Esophagus muscularis mucosa (tissue), 4 donors: ENCODE measurements at regions not wholly inside any gene's neighbourhood (a gene's known extent, or its start where the extent isn't known, plus 50 kb on each side); places are given as distances from the start of the nearest gene placed in this dataset.
"Not testable (repeated sequence)": the region's sequence is repeated elsewhere in the genome, so short reads cannot be mapped to it uniquely, and the experiment has no call there.

ENCODE experiments used
- DNase-seq: peaks from one replicate; pipeline ENCODE4 v3.0.0-alpha.2; 2017; ENCODE audit errors: extremely low spot score
- H3K27ac ChIP-seq, 4 donors: fragments of 200-600 bp; sonication (generic); replicated peaks in 1 of 4; 1 replicate in 3 of 4; 2 replicates in 1 of 4; pipeline ENCODE4 v1.5.1; 2016 to 2019; ENCODE audit warnings: mild to moderate bottlenecking in 1 of 4
- H3K27me3 ChIP-seq, 4 donors: fragments of 200-600 bp; sonication (generic); one replicate each; pipeline versions ENCODE4 v1.5.1 to v1.6.0; 2016 to 2019
- H3K36me3 ChIP-seq, 4 donors: fragments of 200-600 bp; sonication (generic); one replicate each; pipeline ENCODE4 v1.5.1; 2016 to 2019
- H3K4me1 ChIP-seq, 4 donors: fragments of 200-600 bp; sonication (generic); one replicate each; pipeline ENCODE4 v1.5.1; 2016 to 2019
- H3K4me3 ChIP-seq, 4 donors: fragments of 200-600 bp; sonication (generic); 1 replicate in 2 of 4; 2 replicates in 2 of 4; pipeline ENCODE4 v1.5.1; 2016 to 2019; ENCODE audit warnings: mild to moderate bottlenecking in 4 of 4, moderate library complexity in 1 of 4
- H3K9me3 ChIP-seq, 4 donors: fragments of 200-600 bp; sonication (generic); 1 replicate in 3 of 4; 2 replicates in 1 of 4; pipeline ENCODE4 v1.5.1; 2016 to 2019
- EP300 ChIP-seq: sonication (generic); formaldehyde crosslinking; IDR thresholded peaks from one replicate; pipeline ENCODE4 v1.6.1; 2017; ENCODE audit warnings: antibody characterized with exemption
- POLR2A ChIP-seq: fragments of 450-650 bp; IDR thresholded peaks from one replicate; pipeline ENCODE4 v1.6.1; 2017; ENCODE audit warnings: antibody characterized with exemption, moderate library complexity, mild to moderate bottlenecking, low read depth
- POLR2AphosphoS5 ChIP-seq, 2 donors: sonication (generic); formaldehyde crosslinking; IDR thresholded peaks; one replicate each; pipeline ENCODE4 v1.6.1; 2017; ENCODE audit warnings: antibody characterized with exemption in 2 of 2
- WGBS: methylation state at CpG from one replicate; pipeline ENCODE4 v1.1.5; 2018; 5-methylcytosine and 5-hydroxymethylcytosine counted together
- intact Hi-C: fragments of 100-400 bp; cut with DNase I; formaldehyde crosslinking; loops from one replicate; pipeline ENCODE4 v1.15.1; 2023
- TF ChIP-seq, protein P1 (sequence below), 3 experiments: fragments of 200-600 bp in 2 of 3; fragments of 450-650 bp in 1 of 3; sonication (generic) in 2 of 3; IDR thresholded peaks; one replicate each; pipeline ENCODE4 v1.5.1; 2017 to 2019; ENCODE audit warnings: antibody characterized with exemption in 3 of 3, mild to moderate bottlenecking in 2 of 3, moderate library complexity in 1 of 3

GRCh38 chr12:9327320-9327719, 119.1 kb upstream of the PZP start:
- H3K27ac ChIP-seq = no peak overlapping the region
- H3K27me3 ChIP-seq = no peaks in the 10 kb centered on the region
- TF ChIP-seq POLR2A (no peak), POLR2AphosphoS5 (IDR thresholded peaks at IDR 0.05) (no peak), EP300 (no peak)
- TF ChIP-seq, protein P1, sequence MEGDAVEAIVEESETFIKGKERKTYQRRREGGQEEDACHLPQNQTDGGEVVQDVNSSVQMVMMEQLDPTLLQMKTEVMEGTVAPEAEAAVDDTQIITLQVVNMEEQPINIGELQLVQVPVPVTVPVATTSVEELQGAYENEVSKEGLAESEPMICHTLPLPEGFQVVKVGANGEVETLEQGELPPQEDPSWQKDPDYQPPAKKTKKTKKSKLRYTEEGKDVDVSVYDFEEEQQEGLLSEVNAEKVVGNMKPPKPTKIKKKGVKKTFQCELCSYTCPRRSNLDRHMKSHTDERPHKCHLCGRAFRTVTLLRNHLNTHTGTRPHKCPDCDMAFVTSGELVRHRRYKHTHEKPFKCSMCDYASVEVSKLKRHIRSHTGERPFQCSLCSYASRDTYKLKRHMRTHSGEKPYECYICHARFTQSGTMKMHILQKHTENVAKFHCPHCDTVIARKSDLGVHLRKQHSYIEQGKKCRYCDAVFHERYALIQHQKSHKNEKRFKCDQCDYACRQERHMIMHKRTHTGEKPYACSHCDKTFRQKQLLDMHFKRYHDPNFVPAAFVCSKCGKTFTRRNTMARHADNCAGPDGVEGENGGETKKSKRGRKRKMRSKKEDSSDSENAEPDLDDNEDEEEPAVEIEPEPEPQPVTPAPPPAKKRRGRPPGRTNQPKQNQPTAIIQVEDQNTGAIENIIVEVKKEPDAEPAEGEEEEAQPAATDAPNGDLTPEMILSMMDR (IDR thresholded peaks at IDR 0.05) = no peak
- no peaks in the 10 kb centered on the region for H3K9me3 ChIP-seq
- peaks cover 0 to 6% (median 2%) of the 10 kb centered on the region in 4 donors for H3K4me1 ChIP-seq
- H3K36me3 ChIP-seq = no peaks in the 10 kb centered on the region
- H3K4me3 ChIP-seq = no peak overlapping the region
- intact Hi-C loops = no loop called here
- no peak for DNase-seq
- WGBS = 87% methylated on average over 5 of the region's 5 CpGs

- DNase-seq, H3K9me3 ChIP-seq, H3K27ac ChIP-seq, intact Hi-C loops, H3K4me3 ChIP-seq, H3K4me1 ChIP-seq, H3K27me3 ChIP-seq, H3K36me3 ChIP-seq: not testable (repeated sequence)
- 91% methylated on average over 14 of the region's 14 CpGs for WGBS
Measured at GRCh38 chr12:9326849-9327248, 118.7 kb upstream of the PZP start.

DNA sequence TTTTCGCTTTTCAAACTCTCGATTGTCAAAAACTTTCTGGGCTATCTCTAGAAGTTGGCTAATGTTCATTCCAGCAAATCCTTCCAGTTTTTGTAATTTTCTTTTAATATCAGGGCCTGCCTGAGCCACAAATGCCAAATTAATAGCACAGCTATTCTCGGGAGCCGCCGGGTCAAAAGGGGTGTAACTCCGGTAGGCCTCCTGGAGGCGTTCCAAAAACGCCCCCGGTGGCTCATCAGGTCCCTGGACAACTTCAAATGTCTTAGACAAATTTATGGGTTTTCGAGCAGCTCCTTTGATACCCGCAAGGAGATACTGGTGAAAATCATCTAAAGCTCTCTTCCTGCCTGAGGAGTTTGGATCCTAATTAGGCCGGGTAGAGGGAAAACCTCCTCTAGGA, 117.9 kb upstream of the PZP start:
- DNase-seq = no peak
- H3K4me1 ChIP-seq = peaks cover 0 to 1% (median 0%) of the 10 kb centered on the region in 4 donors
- no peak overlapping the region for H3K4me3 ChIP-seq
- H3K27ac ChIP-seq = no peak overlapping the region
- no peaks in the 10 kb centered on the region for H3K36me3 ChIP-seq
- no peaks in the 10 kb centered on the region for H3K27me3 ChIP-seq
- no peak for TF ChIP-seq POLR2A
- no peak for TF ChIP-seq POLR2AphosphoS5 (IDR thresholded peaks at IDR 0.05)
- no peak for TF ChIP-seq EP300
- TF ChIP-seq, protein P1 (IDR thresholded peaks at IDR 0.05) = no peak
- intact Hi-C loops = no loop called here
- no peaks in the 10 kb centered on the region for H3K9me3 ChIP-seq
- WGBS = 57% methylated on average over 12 of the region's 12 CpGs

GRCh38 chr12:9325471-9325870, 117.3 kb upstream of the PZP start:
- no peak for TF ChIP-seq POLR2A
- no peak for TF ChIP-seq EP300
- TF ChIP-seq, protein P1 (IDR thresholded peaks at IDR 0.05) = no peak
- no peak for TF ChIP-seq POLR2AphosphoS5 (IDR thresholded peaks at IDR 0.05)
- no peaks in the 10 kb centered on the region for H3K4me1 ChIP-seq
- WGBS = 74% methylated on average over 9 of the region's 10 CpGs
- no peak overlapping the region for H3K27ac ChIP-seq
- no peak for DNase-seq
- H3K4me3 ChIP-seq = peak overlapping the region in 1 of 4 donors; percentile 5
- no peaks in the 10 kb centered on the region for H3K27me3 ChIP-seq
- H3K36me3 ChIP-seq = no peaks in the 10 kb centered on the region
- intact Hi-C loops = no loop called here
- H3K9me3 ChIP-seq = no peaks in the 10 kb centered on the region

DNA sequence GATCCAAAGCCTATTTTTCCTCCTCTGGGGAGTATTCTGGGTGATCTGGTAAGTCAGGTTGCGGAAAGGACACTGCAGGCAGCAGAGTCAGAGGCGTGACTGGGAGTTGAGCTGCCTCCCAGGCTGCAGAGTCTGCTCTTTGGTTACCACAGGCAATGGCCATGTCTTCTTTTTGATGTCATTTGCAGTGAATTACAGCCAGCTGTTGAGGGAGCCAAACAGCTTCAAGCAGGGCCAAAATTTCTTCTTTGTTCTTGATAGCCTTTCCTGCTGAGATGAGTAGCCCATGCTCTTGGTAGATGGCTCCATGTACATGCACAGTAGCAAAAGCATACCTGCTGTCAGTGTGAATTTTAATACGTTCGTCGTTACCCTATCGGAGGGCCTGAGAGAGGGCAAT, 116.6 kb upstream of the PZP start:
- 78% methylated on average over 4 of the region's 6 CpGs for WGBS

DNA sequence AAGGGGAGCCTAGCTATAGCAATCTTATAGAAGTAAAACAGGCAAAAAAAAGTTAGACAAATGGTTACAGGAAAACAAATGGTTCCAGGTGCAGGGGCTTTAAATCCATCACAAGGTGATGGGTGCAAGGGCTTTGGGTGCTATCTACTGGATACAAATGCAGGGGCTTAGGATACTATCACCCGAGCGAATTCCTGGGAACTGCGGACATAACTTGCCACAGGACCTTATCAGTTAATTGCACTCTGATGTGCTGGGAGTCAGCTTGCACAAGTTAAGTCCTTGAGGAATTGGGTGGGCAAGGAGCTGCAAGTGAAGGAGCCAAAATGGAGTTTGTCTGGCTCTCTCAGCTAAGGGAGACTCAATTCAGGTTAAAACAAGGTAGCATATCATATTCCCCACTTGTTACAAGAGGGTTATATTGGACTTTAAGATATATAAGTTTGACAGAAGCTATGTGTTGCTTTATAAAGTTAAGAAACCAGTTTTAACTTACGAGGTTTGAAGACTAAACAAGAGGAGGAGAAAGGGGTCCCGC, 115.0 kb upstream of the PZP start:
- H3K27ac ChIP-seq = no peak overlapping the region
- H3K4me1 ChIP-seq = no peaks in the 10 kb centered on the region
- H3K4me3 ChIP-seq = no peak overlapping the region
- no peaks in the 10 kb centered on the region for H3K9me3 ChIP-seq
- H3K36me3 ChIP-seq = no peaks in the 10 kb centered on the region
- TF ChIP-seq, protein P1 (IDR thresholded peaks at IDR 0.05) = no peak
- TF ChIP-seq EP300 (no peak), POLR2AphosphoS5 (IDR thresholded peaks at IDR 0.05) (no peak), POLR2A (no peak)
- intact Hi-C loops = no loop called here
- DNase-seq = no peak
- no peaks in the 10 kb centered on the region for H3K27me3 ChIP-seq
- WGBS = 70% methylated on average over 5 of the region's 5 CpGs

More for the DNA sequence above, 116.6 kb upstream of the PZP start:
- no peak for DNase-seq
- intact Hi-C loops = no loop called here
- Histone ChIP-seq H3K9me3 (no peaks in the 10 kb centered on the region), H3K27me3 (no peaks in the 10 kb centered on the region), H3K27ac (no peak overlapping the region), H3K36me3 (no peaks in the 10 kb centered on the region), H3K4me1 (no peaks in the 10 kb centered on the region), H3K4me3 (no peak overlapping the region)
- no peak for TF ChIP-seq POLR2AphosphoS5 (IDR thresholded peaks at IDR 0.05)
